ENCODE measurements at regions not wholly inside any gene's neighbourhood (a gene's known extent, or its start where the extent isn't known, plus 50 kb on each side); places are given as distances from the start of the nearest gene placed in this dataset.

GRCh38 chr4:131566026-131566425 lies 1583.1 kb upstream of the PCDH10 start:
- H3K36me3 ChIP-seq (ENCODE audit: insufficient read depth, low read length) = no peaks in the 10 kb centered on the region
- H3K4me2 ChIP-seq (ENCODE audit: insufficient read depth, low read length) = no peak overlapping the region
- no peak overlapping the region for H3K9ac ChIP-seq (ENCODE audit: low read depth, low read length)
- peak overlapping the region; percentile 18; the same call in 1 of the 2 replicates for H2AFZ ChIP-seq (ENCODE audit: low read depth, low read length)
- no peaks in the 10 kb centered on the region for H3K4me1 ChIP-seq (ENCODE audit: insufficient read depth, low read length)
- no peaks in the 10 kb centered on the region for H4K20me1 ChIP-seq (ENCODE audit: insufficient read depth, low read length)
- no peak overlapping the region for H3K27ac ChIP-seq (ENCODE audit: low read length)
- no peaks in the 10 kb centered on the region for H3K79me2 ChIP-seq (ENCODE audit: insufficient read depth, low read length)
- no peaks in the 10 kb centered on the region for H3K27me3 ChIP-seq (ENCODE audit: insufficient read depth, low read length, poor library complexity)
- no peak for DNase-seq
- no peak overlapping the region for H3K4me3 ChIP-seq (ENCODE audit: low read depth in 1 of 2, low read length in 2 of 2)
- peaks cover 30% of the 10 kb centered on the region for H3K9me3 ChIP-seq (ENCODE audit: insufficient read depth, low read length, severe bottlenecking)
- TF ChIP-seq EZH2 (IDR thresholded peaks at IDR 0.05; ENCODE audit: borderline replicate concordance, low read depth, low read length, severe bottlenecking) (no peak), CTCF (IDR thresholded peaks at IDR 0.05; ENCODE audit: borderline replicate concordance, extremely low read depth, low read length, poor library complexity, severe bottlenecking) (no peak)
- no peak for ATAC-seq (ENCODE audit: insufficient read depth, low read depth)

GRCh38 chr4:131584587-131584986 lies 1564.5 kb upstream of the PCDH10 start:
- Histone ChIP-seq H3K4me3 (ENCODE audit: low read depth in 1 of 2, low read length in 2 of 2) (no peak overlapping the region; a peak in 1 of 4 replicates), H3K4me2 (ENCODE audit: insufficient read depth, low read length) (no peak overlapping the region), H3K27ac (ENCODE audit: low read length) (no peak overlapping the region; the same call in 1 of the 2 replicates), H3K9me3 (ENCODE audit: insufficient read depth, low read length, severe bottlenecking) (peaks cover 26% of the 10 kb centered on the region), H3K36me3 (ENCODE audit: insufficient read depth, low read length) (peaks cover 6% of the 10 kb centered on the region; the same call in 1 of the 2 replicates), H2AFZ (ENCODE audit: low read depth, low read length) (no peak overlapping the region), H3K27me3 (ENCODE audit: insufficient read depth, low read length, poor library complexity) (no peaks in the 10 kb centered on the region), H3K9ac (ENCODE audit: low read depth, low read length) (no peak overlapping the region), H3K4me1 (ENCODE audit: insufficient read depth, low read length) (no peaks in the 10 kb centered on the region), H4K20me1 (ENCODE audit: insufficient read depth, low read length) (no peaks in the 10 kb centered on the region), H3K79me2 (ENCODE audit: insufficient read depth, low read length) (no peaks in the 10 kb centered on the region)
- DNase-seq (peak; percentile 26), ATAC-seq (ENCODE audit: insufficient read depth, low read depth) (peak; percentile 44; the same call in 1 of the 3 replicates)
- TF ChIP-seq EZH2 (IDR thresholded peaks at IDR 0.05; ENCODE audit: borderline replicate concordance, low read depth, low read length, severe bottlenecking) = no peak
- no peak for TF ChIP-seq CTCF (IDR thresholded peaks at IDR 0.05; ENCODE audit: borderline replicate concordance, extremely low read depth, low read length, poor library complexity, severe bottlenecking)

- TF ChIP-seq CTCF (IDR thresholded peaks at IDR 0.05; ENCODE audit: borderline replicate concordance, extremely low read depth, low read length, poor library complexity, severe bottlenecking) = no peak
- TF ChIP-seq EZH2 (IDR thresholded peaks at IDR 0.05; ENCODE audit: borderline replicate concordance, low read depth, low read length, severe bottlenecking) = no peak
- ATAC-seq (ENCODE audit: insufficient read depth, low read depth) (no peak), DNase-seq (no peak)
- H3K27me3 ChIP-seq (ENCODE audit: insufficient read depth, low read length, poor library complexity) = no peaks in the 10 kb centered on the region
- H3K9ac ChIP-seq (ENCODE audit: low read depth, low read length) = no peak overlapping the region
- no peak overlapping the region for H3K4me3 ChIP-seq (ENCODE audit: low read depth in 1 of 2, low read length in 2 of 2)
- no peaks in the 10 kb centered on the region for H3K79me2 ChIP-seq (ENCODE audit: insufficient read depth, low read length)
- peaks cover 4% of the 10 kb centered on the region for H3K9me3 ChIP-seq (ENCODE audit: insufficient read depth, low read length, severe bottlenecking)
- H3K4me2 ChIP-seq (ENCODE audit: insufficient read depth, low read length) = no peak overlapping the region
- H4K20me1 ChIP-seq (ENCODE audit: insufficient read depth, low read length) = no peaks in the 10 kb centered on the region
- H3K36me3 ChIP-seq (ENCODE audit: insufficient read depth, low read length) = no peaks in the 10 kb centered on the region
- no peaks in the 10 kb centered on the region for H3K4me1 ChIP-seq (ENCODE audit: insufficient read depth, low read length)
- no peak overlapping the region for H3K27ac ChIP-seq (ENCODE audit: low read length)
- H2AFZ ChIP-seq (ENCODE audit: low read depth, low read length) = no peak overlapping the region
Measured at GRCh38 chr4:131595140-131595539, 1554.0 kb upstream of the PCDH10 start.

- no peak overlapping the region for H3K4me3 ChIP-seq (ENCODE audit: low read depth in 1 of 2, low read length in 2 of 2)
- no peaks in the 10 kb centered on the region for H3K27me3 ChIP-seq (ENCODE audit: insufficient read depth, low read length, poor library complexity)
- H2AFZ ChIP-seq (ENCODE audit: low read depth, low read length) = no peak overlapping the region
- H3K9ac ChIP-seq (ENCODE audit: low read depth, low read length) = no peak overlapping the region
- no peak overlapping the region for H3K27ac ChIP-seq (ENCODE audit: low read length)
- DNase-seq (no peak), ATAC-seq (ENCODE audit: insufficient read depth, low read depth) (no peak)
- no peaks in the 10 kb centered on the region for H3K9me3 ChIP-seq (ENCODE audit: insufficient read depth, low read length, severe bottlenecking)
- H3K36me3 ChIP-seq (ENCODE audit: insufficient read depth, low read length) = no peaks in the 10 kb centered on the region
- no peaks in the 10 kb centered on the region for H3K4me1 ChIP-seq (ENCODE audit: insufficient read depth, low read length)
- no peak for TF ChIP-seq CTCF (IDR thresholded peaks at IDR 0.05; ENCODE audit: borderline replicate concordance, extremely low read depth, low read length, poor library complexity, severe bottlenecking)
- TF ChIP-seq EZH2 (IDR thresholded peaks at IDR 0.05; ENCODE audit: borderline replicate concordance, low read depth, low read length, severe bottlenecking) = no peak
- H4K20me1 ChIP-seq (ENCODE audit: insufficient read depth, low read length) = no peaks in the 10 kb centered on the region
- no peaks in the 10 kb centered on the region for H3K79me2 ChIP-seq (ENCODE audit: insufficient read depth, low read length)
- no peak overlapping the region for H3K4me2 ChIP-seq (ENCODE audit: insufficient read depth, low read length)
Measured at GRCh38 chr4:131603705-131604104, 1545.4 kb upstream of the PCDH10 start.

All from DND-41 (cell line).